ENCODE measurements at regions not wholly inside any gene's neighbourhood (a gene's known extent, or its start where the extent isn't known, plus 50 kb on each side); places are given as distances from the start of the nearest gene placed in this dataset.
"Not testable (repeated sequence)": the region's sequence is repeated elsewhere in the genome, so short reads cannot be mapped to it uniquely, and the experiment has no call there.

GRCh38 chr2:113551637-113552318 lies 53.3 kb downstream of the FOXD4L1 start:
- peak in 1 of 3 donors; percentile 22 for DNase-seq

GRCh38 chr2:113559820-113560219 lies 61.4 kb downstream of the FOXD4L1 start:
- DNase-seq = not testable (repeated sequence)

GRCh38 chr2:113562662-113563061 lies 64.2 kb downstream of the FOXD4L1 start:
- DNase-seq = not testable (repeated sequence)

- not testable (repeated sequence) for DNase-seq
Observed at GRCh38 chr2:113566674-113567480, 60.2 kb upstream of the RABL2A start.

- not testable (repeated sequence) for DNase-seq
Observed at GRCh38 chr2:113567481-113567849, 59.6 kb upstream of the RABL2A start.

- DNase-seq = not testable (repeated sequence)
Observed at GRCh38 chr2:113568231-113568630, 58.8 kb upstream of the RABL2A start.

GRCh38 chr2:113570082-113570481 lies 57.0 kb upstream of the RABL2A start:
- not testable (repeated sequence) for DNase-seq

GRCh38 chr2:113570509-113571009 lies 56.5 kb upstream of the RABL2A start:
- not testable (repeated sequence) for DNase-seq

- not testable (repeated sequence) for DNase-seq
Observed at GRCh38 chr2:113571482-113572068, 55.5 kb upstream of the RABL2A start.

- DNase-seq = not testable (repeated sequence)
Observed at GRCh38 chr2:113575721-113576120, 51.3 kb upstream of the RABL2A start.

- DNase-seq = not testable (repeated sequence)
Observed at GRCh38 chr2:113576353-113576752, 50.7 kb upstream of the RABL2A start.

Measured in muscle of back (tissue), 3 donors.